CD4-positive, alpha-beta T cell (primary cell): ENCODE measurements at regions not wholly inside any gene's neighbourhood (a gene's known extent, or its start where the extent isn't known, plus 50 kb on each side); places are given as distances from the start of the nearest gene placed in this dataset.

Experiments used
- ATAC-seq: fragments of 200-7000 bp; cut with Tn5 transposase; one replicate; pipeline ENCODE4 v1.10.0; 2022; ENCODE audit warnings: mild to moderate bottlenecking; ENCODE audit not compliant: poor library complexity
- CTCF ChIA-PET: fragments of 350-600 bp; sonication (Branson Sonifier 250); formaldehyde crosslinking; loops from one replicate; lab custom pipeline; 2021; ENCODE audit warnings: antibody characterized with exemption, inconsistent platforms; lab: Charles Lee
- POLR2A ChIA-PET: fragments of 350-600 bp; sonication (Branson Sonifier 250); formaldehyde crosslinking; loops from one replicate; lab custom pipeline; 2021; ENCODE audit warnings: antibody characterized with exemption, inconsistent platforms; lab: Charles Lee
- DNase-seq, 14 experiments: peaks; one replicate each; pipeline ENCODE4 v3.0.0-alpha.2; 2013 to 2020; ENCODE audit warnings: mixed read lengths in 2 of 14
- H3K27ac ChIP-seq, 2 donors: one replicate each; pipeline versions ENCODE4 v1.5.1 to v1.7.0; 2013; ENCODE audit warnings: low read length in 2 of 2, low read depth in 1 of 2, mild to moderate bottlenecking in 1 of 2
- H3K27me3 ChIP-seq, 2 experiments: 1 replicate in 1 of 2; 2 replicates in 1 of 2; pipeline versions ENCODE4 v1.6.1 to v1.7.0; 2013; ENCODE audit warnings: low read length in 2 of 2, control low read depth in 1 of 2, mild to moderate bottlenecking in 1 of 2, moderate library complexity in 1 of 2; ENCODE audit not compliant: insufficient read depth in 2 of 2, control insufficient read depth in 1 of 2
- H3K36me3 ChIP-seq: one replicate; pipeline ENCODE4 v1.6.1; 2013; ENCODE audit warnings: low read length, control low read depth; ENCODE audit not compliant: insufficient read depth
- H3K4me1 ChIP-seq: one replicate; pipeline ENCODE4 v1.6.1; 2013; ENCODE audit warnings: low read length, control low read depth; ENCODE audit not compliant: insufficient read depth
- H3K4me3 ChIP-seq: one replicate; pipeline ENCODE4 v1.5.1; 2013; ENCODE audit warnings: mild to moderate bottlenecking, low read length, moderate library complexity
- H3K9me3 ChIP-seq, 2 experiments: 1 replicate in 1 of 2; 2 replicates in 1 of 2; pipeline versions ENCODE4 v1.6.1 to v1.7.0; 2013; ENCODE audit warnings: low read length in 2 of 2, mild to moderate bottlenecking in 2 of 2, control low read depth in 1 of 2, moderate library complexity in 1 of 2; ENCODE audit not compliant: control insufficient read depth in 1 of 2, insufficient read depth in 1 of 2
- H3K27ac Mint-ChIP-seq: one replicate; pipeline ENCODE4 v1.8.0; 2020; ENCODE audit warnings: mixed read lengths
- H3K27me3 Mint-ChIP-seq: one replicate; pipeline ENCODE4 v1.8.0; 2021; ENCODE audit warnings: mixed read lengths
- H3K36me3 Mint-ChIP-seq: one replicate; pipeline ENCODE4 v1.8.0; 2021; ENCODE audit warnings: low read depth, mixed read lengths
- H3K4me1 Mint-ChIP-seq: one replicate; pipeline ENCODE4 v1.8.0; 2021; ENCODE audit warnings: low read depth, mixed read lengths
- H3K4me3 Mint-ChIP-seq: one replicate; pipeline ENCODE4 v1.8.0; 2020; ENCODE audit warnings: mild to moderate bottlenecking, mixed read lengths
- H3K9me3 Mint-ChIP-seq: one replicate; pipeline ENCODE4 v1.8.0; 2020; ENCODE audit warnings: mixed read lengths
- intact Hi-C, 2 experiments: fragments of 100-400 bp; cut with DNase I in 1 of 2; cut with micrococcal nuclease in 1 of 2; formaldehyde crosslinking; loops; one replicate each; pipeline versions ENCODE4 v1.15.1 to v1.9.0; 2023 to 2025; cut with DNase I, micrococcal nuclease
- TF ChIP-seq, protein P1 (sequence below): fragments of 200-600 bp; IDR thresholded peaks from one replicate; pipeline ENCODE4 v1.8.0; 2022; ENCODE audit warnings: antibody characterized with exemption, mild to moderate bottlenecking

DNA sequence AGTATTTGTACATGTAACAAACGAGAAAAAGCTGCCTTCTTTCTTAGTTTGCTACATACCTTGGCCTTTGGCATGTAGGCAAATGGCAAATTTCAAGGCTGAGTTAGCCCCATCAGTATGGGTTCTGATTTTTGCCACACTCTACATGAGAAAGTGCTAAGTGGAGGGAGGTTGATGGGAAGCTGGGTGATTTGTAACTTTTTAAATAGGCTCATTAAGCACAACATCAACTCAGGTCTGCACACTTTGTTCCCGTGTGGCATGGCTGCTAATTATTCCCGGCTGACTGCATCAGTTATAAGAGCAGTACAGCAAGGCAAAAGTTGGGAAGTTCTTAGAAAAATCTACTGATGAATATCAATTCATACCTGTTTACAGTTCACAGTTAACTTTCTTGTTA lies 172.8 kb upstream of the MAP3K7 start:
- CTCF ChIA-PET: no interaction called here
- Mint-ChIP-seq H3K27me3 (peaks cover 19% of the 10 kb centered on the region), H3K4me1 (no peaks in the 10 kb centered on the region), H3K4me3 (no peak overlapping the region), H3K36me3 (no peaks in the 10 kb centered on the region), H3K9me3 (no peaks in the 10 kb centered on the region), H3K27ac (no peak overlapping the region)
- TF ChIP-seq, protein P1, sequence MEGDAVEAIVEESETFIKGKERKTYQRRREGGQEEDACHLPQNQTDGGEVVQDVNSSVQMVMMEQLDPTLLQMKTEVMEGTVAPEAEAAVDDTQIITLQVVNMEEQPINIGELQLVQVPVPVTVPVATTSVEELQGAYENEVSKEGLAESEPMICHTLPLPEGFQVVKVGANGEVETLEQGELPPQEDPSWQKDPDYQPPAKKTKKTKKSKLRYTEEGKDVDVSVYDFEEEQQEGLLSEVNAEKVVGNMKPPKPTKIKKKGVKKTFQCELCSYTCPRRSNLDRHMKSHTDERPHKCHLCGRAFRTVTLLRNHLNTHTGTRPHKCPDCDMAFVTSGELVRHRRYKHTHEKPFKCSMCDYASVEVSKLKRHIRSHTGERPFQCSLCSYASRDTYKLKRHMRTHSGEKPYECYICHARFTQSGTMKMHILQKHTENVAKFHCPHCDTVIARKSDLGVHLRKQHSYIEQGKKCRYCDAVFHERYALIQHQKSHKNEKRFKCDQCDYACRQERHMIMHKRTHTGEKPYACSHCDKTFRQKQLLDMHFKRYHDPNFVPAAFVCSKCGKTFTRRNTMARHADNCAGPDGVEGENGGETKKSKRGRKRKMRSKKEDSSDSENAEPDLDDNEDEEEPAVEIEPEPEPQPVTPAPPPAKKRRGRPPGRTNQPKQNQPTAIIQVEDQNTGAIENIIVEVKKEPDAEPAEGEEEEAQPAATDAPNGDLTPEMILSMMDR: no peak
- ATAC-seq (no peak), DNase-seq (no peak)
- no peak overlapping the region for H3K27ac ChIP-seq
- no peaks in the 10 kb centered on the region for H3K4me1 ChIP-seq
- no peaks in the 10 kb centered on the region for H3K36me3 ChIP-seq
- intact Hi-C loops: no loop called here
- no peak overlapping the region for H3K4me3 ChIP-seq
- peaks cover 0 to 6% of the 10 kb centered on the region in 2 experiments for H3K27me3 ChIP-seq
- H3K9me3 ChIP-seq: no peaks in the 10 kb centered on the region
- POLR2A ChIA-PET: no interaction called here

GRCh38 chr6:90758741-90759140 lies 171.9 kb upstream of the MAP3K7 start:
- Mint-ChIP-seq H3K4me3 (no peak overlapping the region), H3K9me3 (no peaks in the 10 kb centered on the region), H3K36me3 (no peaks in the 10 kb centered on the region), H3K27me3 (peaks cover 24% of the 10 kb centered on the region), H3K4me1 (no peaks in the 10 kb centered on the region), H3K27ac (no peak overlapping the region)
- intact Hi-C loops: no loop called here
- Histone ChIP-seq H3K4me1 (no peaks in the 10 kb centered on the region), H3K27me3 (peaks cover 0 to 6% of the 10 kb centered on the region in 2 experiments), H3K9me3 (no peaks in the 10 kb centered on the region), H3K36me3 (no peaks in the 10 kb centered on the region), H3K4me3 (no peak overlapping the region), H3K27ac (no peak overlapping the region)
- TF ChIP-seq, protein P1: no peak
- ATAC-seq (no peak), DNase-seq (no peak)
- POLR2A ChIA-PET: no interaction called here
- CTCF ChIA-PET: no interaction called here

- ChIA-PET CTCF (no interaction called here), POLR2A (no interaction called here)
- Histone ChIP-seq H3K4me1 (no peaks in the 10 kb centered on the region), H3K9me3 (no peaks in the 10 kb centered on the region), H3K27me3 (no peaks in the 10 kb centered on the region), H3K27ac (no peak overlapping the region), H3K36me3 (no peaks in the 10 kb centered on the region), H3K4me3 (no peak overlapping the region)
- no peak for DNase-seq
- Mint-ChIP-seq H3K4me1 (no peaks in the 10 kb centered on the region), H3K27ac (no peak overlapping the region), H3K27me3 (peaks cover 27% of the 10 kb centered on the region), H3K36me3 (no peaks in the 10 kb centered on the region), H3K9me3 (no peaks in the 10 kb centered on the region), H3K4me3 (no peak overlapping the region)
- ATAC-seq: no peak
- TF ChIP-seq, protein P1: no peak
- intact Hi-C loops: no loop called here
Measured at GRCh38 chr6:90753820-90754643, 167.2 kb upstream of the MAP3K7 start.
